ENCODE measurements at regions not wholly inside any gene's neighbourhood (a gene's known extent, or its start where the extent isn't known, plus 50 kb on each side); places are given as distances from the start of the nearest gene placed in this dataset.
A peak's percentile ranks its signal among the peaks of the same experiment; 100 is the strongest.

DNA sequence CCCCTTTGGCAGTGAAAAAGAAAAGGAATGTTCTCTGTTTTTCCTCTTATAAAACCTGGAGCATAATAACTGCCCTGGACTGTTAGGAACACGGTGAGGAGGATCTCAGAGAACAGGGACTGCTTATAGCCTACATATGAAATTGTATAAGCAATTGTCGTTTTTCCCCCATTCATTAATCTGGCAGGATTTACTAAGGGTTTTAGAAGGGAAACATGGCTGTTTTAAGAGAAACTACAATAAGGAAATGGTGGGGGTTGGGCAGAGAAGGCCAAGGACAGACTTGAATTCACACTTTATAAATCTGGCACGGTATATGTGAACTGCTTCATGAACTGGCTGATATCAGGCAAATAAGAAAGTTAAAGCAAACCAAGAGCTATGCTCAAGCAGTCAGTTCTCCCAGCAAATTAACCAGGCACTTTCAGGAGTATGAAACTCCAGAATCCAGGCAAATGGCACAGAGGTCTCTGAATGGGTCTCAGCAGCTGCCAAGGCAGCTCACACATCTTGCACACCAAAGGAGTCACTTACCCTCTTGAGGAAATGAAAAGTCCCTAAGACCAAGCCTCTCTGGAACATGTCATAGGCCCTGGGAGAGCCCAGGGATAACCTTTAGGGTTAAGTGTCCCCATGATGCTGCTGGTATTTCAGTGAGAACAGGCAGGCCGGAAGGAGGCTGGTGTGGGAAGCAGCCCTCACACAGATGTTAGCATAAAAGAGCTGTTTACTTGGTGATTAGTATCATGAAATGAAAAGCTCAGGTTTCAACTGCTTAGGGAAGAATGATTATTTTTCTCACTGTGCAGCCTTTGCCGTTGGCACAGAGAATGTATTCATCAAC lies 260.5 kb upstream of the MARCKS start:
- peaks cover 0 to 33% (median 0%) of the 10 kb centered on the region in 10 experiments; a peak in 8 of 20 replicates for H3K4me1 ChIP-seq
- H3K9me3 ChIP-seq (replicated peaks in 1 of 11): peaks cover 0 to 43% (median 0%) of the 10 kb centered on the region in 11 experiments; a peak in 9 of 22 replicates
- no peak overlapping the region for H3K9ac ChIP-seq
- no peak for TF ChIP-seq Cebpa-rat (IDR thresholded peaks at IDR 0.05)
- H3K27ac ChIP-seq: peak overlapping the region in 1 of 11 experiments; percentile 26; a peak in 2 of 22 replicates
- H4K20me1 ChIP-seq: no peaks in the 10 kb centered on the region
- H3K27me3 ChIP-seq: no peaks in the 10 kb centered on the region
- H3K36me3 ChIP-seq: no peaks in the 10 kb centered on the region
- peak overlapping the region in 4 of 11 experiments; percentile 4 to 28 (median 8); a peak in 2 of 22 replicates for H3K4me2 ChIP-seq
- H3K4me3 ChIP-seq: no peak overlapping the region

DNA sequence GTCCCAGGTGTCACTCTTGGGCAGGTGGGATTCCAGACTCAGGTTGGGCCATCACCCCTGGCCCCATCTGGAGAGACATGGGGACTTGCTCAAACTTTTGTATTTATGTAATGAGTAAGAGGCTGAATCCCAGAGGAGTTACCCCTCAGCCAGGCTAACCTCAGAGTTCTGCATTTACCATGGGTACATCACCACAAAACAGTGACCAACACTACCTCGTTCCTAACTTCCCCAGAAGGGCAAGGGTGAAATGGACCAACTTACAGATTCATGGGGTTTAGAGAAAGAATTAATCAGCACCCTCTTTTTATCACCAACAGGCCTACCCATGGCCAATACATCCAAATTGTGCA lies 259.9 kb upstream of the MARCKS start:
- Histone ChIP-seq H3K36me3 (no peaks in the 10 kb centered on the region), H3K9ac (no peak overlapping the region), H3K27ac (peak overlapping the region in 1 of 11 experiments; percentile 26; a peak in 1 of 22 replicates), H4K20me1 (no peaks in the 10 kb centered on the region), H3K4me3 (no peak overlapping the region), H3K4me1 (peaks cover 0 to 27% (median 0%) of the 10 kb centered on the region in 10 experiments; a peak in 8 of 20 replicates), H3K9me3 (replicated peaks in 1 of 11) (peaks cover 0 to 49% (median 0%) of the 10 kb centered on the region in 11 experiments; a peak in 9 of 22 replicates), H3K4me2 (peak overlapping the region in 4 of 11 experiments; percentile 4 to 28 (median 8); a peak in 2 of 22 replicates), H3K27me3 (no peaks in the 10 kb centered on the region)
- TF ChIP-seq Cebpa-rat (IDR thresholded peaks at IDR 0.05): no peak

DNA sequence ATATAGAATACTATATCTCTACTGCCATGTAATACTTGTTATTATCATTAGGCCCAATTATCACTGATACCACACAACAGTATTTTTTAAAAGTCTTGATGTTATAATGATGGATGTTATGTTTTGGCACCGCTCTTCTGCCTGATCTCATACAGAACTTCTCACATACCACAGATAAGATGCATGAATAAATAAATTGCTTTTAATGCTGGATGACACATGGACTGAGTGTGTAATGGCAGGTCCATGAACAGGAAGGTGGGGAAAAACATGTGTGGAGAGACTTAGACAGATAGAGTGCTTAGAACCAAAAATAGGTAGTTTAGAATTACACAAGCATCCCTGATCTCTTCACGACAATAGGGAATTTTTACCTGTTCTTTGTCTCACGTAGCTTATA lies 258.4 kb upstream of the MARCKS start:
- H3K36me3 ChIP-seq: no peaks in the 10 kb centered on the region
- no peak overlapping the region for H3K9ac ChIP-seq
- H3K27ac ChIP-seq: no peak overlapping the region
- no peak overlapping the region for H3K4me3 ChIP-seq
- H3K9me3 ChIP-seq (replicated peaks in 1 of 11): peaks cover 0 to 51% (median 0%) of the 10 kb centered on the region in 11 experiments; a peak in 9 of 22 replicates
- no peak overlapping the region; a peak in 1 of 22 replicates for H3K4me2 ChIP-seq
- no peak for TF ChIP-seq Cebpa-rat (IDR thresholded peaks at IDR 0.05)
- H4K20me1 ChIP-seq: no peaks in the 10 kb centered on the region
- H3K4me1 ChIP-seq: peaks cover 0 to 24% (median 0%) of the 10 kb centered on the region in 10 experiments; a peak in 8 of 20 replicates
- H3K27me3 ChIP-seq: no peaks in the 10 kb centered on the region

DNA sequence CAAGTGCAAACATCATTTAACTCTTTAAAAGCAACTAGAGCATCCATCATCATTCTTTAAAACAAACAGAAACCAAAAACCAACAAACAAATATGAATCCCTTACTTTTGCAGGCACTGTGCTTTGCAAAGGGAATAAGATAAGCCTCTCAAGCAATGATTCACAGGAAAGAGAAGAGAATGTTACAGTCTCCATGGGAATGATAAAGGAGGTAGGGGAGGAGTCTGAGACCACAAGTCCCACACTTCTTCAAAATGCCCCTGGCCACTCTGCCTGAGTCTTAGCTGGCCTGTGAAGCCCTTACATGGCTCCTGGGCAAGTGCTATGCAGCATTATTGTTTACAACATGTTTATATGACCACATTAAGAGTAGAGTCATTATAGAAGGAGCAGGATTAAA lies 257.7 kb upstream of the MARCKS start:
- H3K4me3 ChIP-seq: no peak overlapping the region
- H3K9ac ChIP-seq: no peak overlapping the region
- H3K4me1 ChIP-seq: peaks cover 0 to 26% (median 0%) of the 10 kb centered on the region in 10 experiments; a peak in 8 of 20 replicates

DNA sequence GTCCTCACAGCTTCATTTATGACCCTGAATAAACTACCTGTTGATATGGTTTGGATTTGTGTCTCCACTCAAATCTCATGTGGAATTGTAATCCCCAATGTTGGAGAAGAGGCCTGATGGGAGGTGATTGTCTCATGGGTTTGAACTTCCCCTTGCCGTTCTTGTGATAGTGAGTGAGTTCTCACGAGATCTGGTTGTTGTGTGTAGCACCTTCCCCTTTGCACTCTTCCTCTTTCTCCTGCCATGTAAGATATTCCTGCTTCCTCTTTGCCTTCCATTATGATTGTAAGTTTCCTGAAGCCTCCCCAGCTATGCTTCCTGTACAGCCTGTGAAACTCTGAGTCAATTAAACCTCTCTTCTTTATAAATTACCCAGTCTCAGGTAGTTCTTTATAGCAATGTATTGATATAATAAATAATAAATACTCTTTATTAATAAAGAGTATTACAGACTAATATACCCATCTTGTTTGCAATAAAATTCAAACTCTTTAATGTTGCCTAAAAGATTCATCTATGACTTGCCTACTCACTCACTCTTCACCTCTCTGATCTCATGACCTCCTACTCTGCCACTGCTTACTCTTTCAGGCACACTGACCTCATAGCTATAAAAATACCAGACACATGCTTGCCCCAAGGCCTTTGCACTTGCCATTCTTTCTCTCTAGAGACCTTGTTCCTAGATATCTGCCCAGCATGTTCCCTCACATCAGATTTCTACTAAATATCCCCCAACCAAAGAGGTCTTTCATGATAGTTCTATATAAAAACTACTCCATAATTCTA lies 256.4 kb upstream of the MARCKS start:
- Histone ChIP-seq H3K27me3 (no peaks in the 10 kb centered on the region), H4K20me1 (no peaks in the 10 kb centered on the region), H3K36me3 (no peaks in the 10 kb centered on the region), H3K9me3 (replicated peaks in 1 of 11) (peaks cover 0 to 48% (median 0%) of the 10 kb centered on the region in 11 experiments; a peak in 9 of 22 replicates), H3K4me3 (no peak overlapping the region), H3K4me2 (peak overlapping the region in 1 of 11 experiments; percentile 48; a peak in 1 of 22 replicates), H3K9ac (no peak overlapping the region), H3K4me1 (peaks cover 0 to 27% (median 0%) of the 10 kb centered on the region in 10 experiments; a peak in 8 of 20 replicates), H3K27ac (peak overlapping the region in 3 of 11 experiments; percentile 55 to 70 (median 55); a peak in 6 of 22 replicates)
- no peak for TF ChIP-seq Cebpa-rat (IDR thresholded peaks at IDR 0.05)

More for the DNA sequence above, 257.7 kb upstream of the MARCKS start:
- Histone ChIP-seq H3K4me2 (peak overlapping the region in 2 of 11 experiments; percentile 3 to 48; a peak in 3 of 22 replicates), H3K9me3 (replicated peaks in 1 of 11) (peaks cover 0 to 48% (median 0%) of the 10 kb centered on the region in 11 experiments; a peak in 9 of 22 replicates), H3K27me3 (no peaks in the 10 kb centered on the region), H3K27ac (0 out of 22 replicates have a peak overlapping the region, but pooled peaks of 1 of the 11 experiments have one; percentile 70), H4K20me1 (no peaks in the 10 kb centered on the region), H3K36me3 (no peaks in the 10 kb centered on the region)
- no peak for TF ChIP-seq Cebpa-rat (IDR thresholded peaks at IDR 0.05)

DNA sequence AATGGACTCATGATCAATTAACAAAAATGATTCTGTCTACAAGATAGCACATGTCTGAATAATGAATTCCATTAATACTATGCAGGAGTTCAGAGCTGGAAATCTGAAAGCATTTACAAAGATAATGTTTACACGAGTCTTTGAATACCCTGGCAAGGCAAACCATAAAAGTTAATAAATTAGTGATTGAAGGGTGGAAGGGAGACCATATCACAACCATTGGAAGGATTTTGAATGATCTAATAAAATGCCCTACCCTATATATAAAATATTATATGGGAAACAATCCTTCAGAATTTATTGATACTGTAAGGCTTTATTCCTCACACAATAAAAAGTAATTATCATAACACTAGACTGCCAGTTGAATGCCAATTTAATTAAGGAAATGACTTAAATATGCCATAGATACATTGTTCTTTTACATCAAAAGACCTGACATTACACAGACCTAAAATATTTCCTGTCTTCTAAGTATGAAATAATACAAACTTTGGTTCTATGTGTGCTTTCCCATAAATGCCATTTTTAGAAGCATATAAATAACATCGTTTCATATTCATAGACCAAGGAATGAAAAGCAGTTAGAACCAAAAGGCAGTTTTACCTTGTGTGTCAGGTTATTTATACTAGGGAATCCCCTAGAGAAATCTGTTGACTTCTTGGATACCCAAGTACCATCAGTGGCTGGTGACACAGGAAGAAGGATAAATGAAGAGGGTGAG lies 249.2 kb upstream of the MARCKS start:
- Histone ChIP-seq H3K9ac (no peak overlapping the region), H3K27me3 (no peaks in the 10 kb centered on the region), H3K4me2 (no peak overlapping the region), H3K9me3 (replicated peaks in 1 of 11) (peaks cover 0 to 21% (median 0%) of the 10 kb centered on the region in 11 experiments; a peak in 4 of 22 replicates), H3K4me1 (peaks cover 0 to 36% (median 0%) of the 10 kb centered on the region in 10 experiments; a peak in 5 of 20 replicates), H3K36me3 (no peaks in the 10 kb centered on the region), H3K27ac (no peak overlapping the region), H4K20me1 (no peaks in the 10 kb centered on the region), H3K4me3 (no peak overlapping the region)
- no peak for TF ChIP-seq Cebpa-rat (IDR thresholded peaks at IDR 0.05)

DNA sequence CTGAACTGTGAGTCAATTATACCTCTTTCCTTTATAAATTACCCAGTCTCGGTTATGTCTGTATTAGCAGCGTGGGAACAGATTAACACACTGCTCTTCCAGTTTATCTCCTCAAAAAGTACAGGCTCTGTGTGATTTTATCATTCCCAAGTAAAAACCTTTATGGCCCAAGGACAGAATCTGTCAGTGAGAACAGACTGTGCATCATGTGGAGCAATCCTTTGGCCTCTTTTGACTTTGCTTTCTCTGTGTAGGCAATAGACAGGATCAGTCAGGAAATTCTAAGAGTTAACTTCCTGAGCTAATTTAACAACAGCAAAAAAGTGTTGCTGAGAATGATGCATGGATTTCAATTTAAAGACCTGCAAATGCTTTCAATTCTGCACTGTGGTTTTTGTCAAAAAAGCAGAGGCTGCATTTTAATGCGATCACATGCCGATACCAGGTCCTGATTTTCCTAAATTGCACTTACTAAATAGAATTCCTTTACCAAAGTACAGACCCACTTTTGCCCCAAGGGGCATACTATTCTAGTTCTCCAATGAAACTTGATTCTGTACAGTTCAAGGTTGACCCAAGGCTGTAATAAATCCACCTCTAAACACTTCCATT lies 246.7 kb upstream of the MARCKS start:
- H3K27ac ChIP-seq: no peak overlapping the region; a peak in 1 of 22 replicates

More for the DNA sequence above, 246.7 kb upstream of the MARCKS start:
- H3K36me3 ChIP-seq: no peaks in the 10 kb centered on the region
- H3K4me1 ChIP-seq: peaks cover 0 to 36% (median 0%) of the 10 kb centered on the region in 10 experiments; a peak in 5 of 20 replicates
- no peak overlapping the region for H3K9ac ChIP-seq
- H3K4me3 ChIP-seq: no peak overlapping the region
- TF ChIP-seq Cebpa-rat (IDR thresholded peaks at IDR 0.05): no peak
- H3K27me3 ChIP-seq: no peaks in the 10 kb centered on the region
- no peaks in the 10 kb centered on the region for H4K20me1 ChIP-seq
- H3K4me2 ChIP-seq: peak overlapping the region in 2 of 11 experiments; percentile 49 to 64; a peak in 4 of 22 replicates
- H3K9me3 ChIP-seq (replicated peaks in 1 of 11): peaks cover 0 to 23% (median 0%) of the 10 kb centered on the region in 11 experiments; a peak in 3 of 22 replicates

Data from BLaER1 treated with 17β-estradiol and CSF1 and Interleukin-3, amounts not matched to agents 10 nM and 100 nM (cell line).